ENCODE measurements at regions not wholly inside any gene's neighbourhood (a gene's known extent, or its start where the extent isn't known, plus 50 kb on each side); places are given as distances from the start of the nearest gene placed in this dataset.

DNA sequence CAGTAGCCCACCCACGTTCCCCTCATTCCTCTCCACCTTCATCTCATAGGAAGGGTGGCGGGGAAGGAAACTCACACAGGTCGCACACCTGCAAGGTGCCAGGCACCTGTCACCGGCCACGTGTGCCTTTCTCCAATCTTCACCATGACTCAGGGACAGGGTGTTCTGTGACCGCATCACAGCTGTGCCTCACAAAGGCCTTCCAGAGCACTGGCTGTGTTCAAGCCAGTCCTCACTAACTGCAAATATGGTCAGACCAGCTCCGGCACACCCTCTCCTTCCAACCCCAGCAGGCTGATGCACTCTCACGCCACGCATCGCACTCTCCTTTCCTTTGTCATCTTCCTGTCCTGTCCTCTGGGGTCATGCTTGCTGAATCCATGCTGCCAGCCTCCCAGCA is 415.9 kb downstream of the IRS2 start:
- DNase-seq (ENCODE audit: low read depth in 2 of 2), result no peak

DNA sequence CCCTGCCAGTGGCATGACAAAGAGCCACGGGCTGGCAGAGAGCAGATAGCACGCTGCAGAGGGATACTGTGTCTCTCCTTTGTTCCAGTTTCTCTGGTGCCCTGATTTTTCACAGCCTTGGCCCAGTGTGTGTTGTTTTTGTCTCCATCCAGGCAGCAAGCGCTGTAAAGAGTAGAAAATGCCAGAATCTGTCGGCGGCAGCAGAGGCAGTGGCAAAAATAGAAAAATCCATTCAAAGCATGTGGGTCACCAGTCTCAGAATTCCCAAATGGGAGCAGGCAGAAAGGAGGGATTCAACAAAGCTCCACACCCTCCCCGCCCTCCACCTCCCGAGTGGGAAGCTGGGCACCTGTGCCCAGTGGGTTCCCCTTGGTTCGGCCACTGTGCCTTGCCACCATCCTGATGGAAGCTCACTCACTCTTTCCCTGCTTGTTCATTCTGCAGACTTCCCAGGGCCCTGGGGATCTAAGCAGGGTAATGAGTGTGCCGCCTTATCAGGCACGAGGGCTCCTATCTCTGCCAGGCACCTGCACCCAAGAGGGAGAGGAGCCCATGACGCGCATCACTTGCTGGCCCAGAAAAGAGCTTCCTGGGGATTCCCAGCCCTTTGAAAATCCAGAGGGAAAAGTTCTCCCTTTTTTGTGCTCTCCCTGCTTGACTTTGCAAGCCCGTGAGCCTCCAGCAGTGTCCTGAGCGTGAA is 416.9 kb downstream of the IRS2 start:
- no peak for DNase-seq (ENCODE audit: low read depth in 2 of 2)

DNA sequence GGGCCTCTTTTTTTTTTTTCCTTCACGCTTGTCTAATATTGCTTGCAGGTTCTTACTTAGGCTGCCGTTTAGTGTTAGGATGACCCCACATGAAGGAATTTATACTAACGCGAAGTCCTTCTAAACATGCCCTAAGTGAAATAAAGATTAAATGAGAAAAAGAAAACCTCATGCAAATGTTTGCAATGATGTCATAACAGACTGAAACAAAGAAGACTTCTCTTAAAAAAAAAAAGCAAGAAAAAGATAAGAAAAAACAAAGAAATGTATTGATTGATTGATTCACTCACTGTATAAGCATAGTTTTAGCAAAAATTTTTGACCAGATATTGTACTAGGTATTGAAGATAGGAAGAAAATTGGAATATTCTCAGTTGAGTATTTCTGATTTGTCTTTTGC is 418.2 kb downstream of the IRS2 start:
- DNase-seq (ENCODE audit: low read depth in 2 of 2), result no peak

DNA sequence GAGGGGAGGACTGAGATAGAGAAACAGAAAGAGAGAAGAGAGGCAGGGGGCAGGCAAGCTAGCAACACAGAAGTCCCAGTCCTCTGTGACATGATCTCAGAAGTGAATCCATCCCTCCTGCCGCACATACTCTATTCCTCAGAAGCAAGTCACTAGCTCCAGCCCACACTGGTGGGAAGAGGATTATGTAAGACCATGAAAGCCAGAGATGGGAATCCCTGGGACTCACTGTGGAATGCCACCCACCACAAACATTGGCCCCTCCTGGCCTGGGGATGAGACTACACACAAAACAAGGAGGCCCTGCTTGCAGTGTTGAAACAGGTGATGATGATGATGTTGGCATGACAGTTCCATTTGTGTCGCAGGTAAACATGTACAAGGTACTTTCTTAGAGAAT is 419.9 kb downstream of the IRS2 start:
- DNase-seq (ENCODE audit: low read depth in 2 of 2), result no peak

DNA sequence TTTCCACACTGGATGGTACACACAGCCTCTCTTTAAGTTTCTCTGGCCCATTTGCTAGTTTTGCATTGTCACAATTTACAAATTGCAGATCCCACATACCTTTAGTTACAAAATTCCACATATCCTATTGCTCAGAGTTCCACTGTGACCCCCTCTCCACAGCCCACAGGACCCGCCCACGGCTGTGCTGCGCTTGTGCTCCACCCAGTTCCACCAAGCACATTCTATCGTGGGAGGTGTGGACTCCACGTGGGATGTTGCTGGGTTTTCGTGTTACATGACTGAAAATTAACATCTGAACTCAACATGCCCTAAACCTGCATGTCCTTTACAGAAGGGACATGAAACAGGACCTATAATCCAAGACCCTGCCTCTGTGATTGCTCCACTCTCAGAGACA is 423.0 kb downstream of the IRS2 start:
- DNase-seq (ENCODE audit: low read depth in 2 of 2), result no peak

DNA sequence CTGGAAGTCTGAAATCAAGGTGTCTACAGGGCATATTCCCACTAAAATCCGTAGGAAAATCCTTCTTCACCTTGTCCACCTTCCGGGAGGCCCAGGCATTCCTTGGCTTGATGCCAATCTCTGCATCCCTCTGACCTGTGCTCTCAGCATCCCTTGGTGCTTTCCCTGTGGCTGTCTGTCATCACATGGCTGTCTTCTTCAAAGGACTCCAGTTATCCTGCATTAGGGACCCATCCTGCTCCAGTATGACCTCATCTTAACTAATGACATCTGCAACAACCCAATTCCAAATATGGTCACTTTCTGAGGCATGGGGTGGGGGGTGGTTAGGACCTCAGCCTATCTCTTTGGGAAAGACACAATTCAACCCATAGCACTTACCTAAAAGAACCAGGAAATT is 423.8 kb downstream of the IRS2 start:
- no peak for DNase-seq (ENCODE audit: low read depth in 2 of 2)

DNA sequence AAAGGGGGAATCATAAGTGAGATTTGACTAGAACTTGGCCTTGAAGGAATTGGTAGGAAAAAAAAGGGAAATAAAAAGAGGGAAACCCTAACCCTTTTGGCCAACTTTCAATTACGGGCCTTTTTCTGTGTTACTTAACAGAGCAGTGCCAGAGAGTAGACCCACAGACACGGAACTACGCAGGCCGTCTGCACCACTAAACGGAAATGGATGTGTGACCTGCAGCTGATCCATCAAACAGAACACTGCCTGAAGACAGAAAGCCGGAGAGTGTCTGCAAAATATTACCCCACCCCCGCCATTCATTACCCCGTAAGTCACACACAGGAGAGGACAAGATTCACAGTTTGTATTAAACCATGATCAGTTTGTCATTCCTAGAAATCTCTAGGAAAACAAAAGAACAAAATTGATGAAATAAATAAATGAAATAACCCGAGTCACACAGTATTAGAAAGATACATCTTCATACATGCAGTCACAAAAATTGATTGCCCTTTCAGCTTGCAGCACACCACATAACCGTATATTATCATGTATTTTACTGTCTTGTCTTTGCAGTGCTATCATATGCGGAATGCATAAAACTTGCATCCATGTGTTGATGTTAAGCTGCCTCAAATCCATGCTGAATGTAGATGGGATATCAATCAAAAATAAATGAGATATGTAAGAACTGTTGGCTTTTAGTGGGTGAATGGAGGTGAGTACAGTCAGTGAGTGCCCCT is 424.7 kb downstream of the IRS2 start:
- DNase-seq (ENCODE audit: low read depth in 2 of 2), result no peak

DNA sequence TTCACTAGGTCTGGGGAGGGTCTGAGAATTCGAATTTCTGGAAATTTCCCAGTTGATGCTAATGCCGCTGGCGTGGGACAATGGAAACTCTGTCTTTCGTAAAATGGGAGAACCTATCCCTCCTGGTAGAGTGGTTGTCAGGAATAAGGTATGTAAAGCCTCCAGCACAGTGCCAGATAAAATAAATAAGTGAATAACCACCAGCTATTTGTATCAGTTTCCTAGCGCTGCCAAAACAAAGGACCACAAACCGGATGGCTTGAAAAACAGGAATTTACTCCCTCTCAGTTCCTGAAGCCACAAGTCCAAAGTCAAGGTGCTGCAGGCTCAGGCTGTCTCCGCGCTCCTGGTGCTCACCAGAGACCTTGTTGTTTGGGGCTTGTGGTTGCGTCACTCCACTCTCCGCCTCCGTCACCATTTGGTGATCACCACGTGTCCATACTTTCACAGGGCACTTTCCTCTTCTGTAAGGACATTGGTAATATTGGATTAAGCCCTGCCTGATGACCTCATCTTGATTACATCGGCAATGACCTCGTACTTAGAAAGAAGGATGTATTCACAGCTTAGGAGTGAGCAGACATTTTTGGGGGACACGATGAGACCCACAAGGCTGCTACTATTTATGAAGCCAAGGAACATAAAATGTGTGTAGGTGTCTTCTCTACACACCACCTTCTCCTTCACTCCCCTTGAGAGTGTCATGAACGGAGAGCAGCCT is 428.5 kb downstream of the IRS2 start:
- DNase-seq (ENCODE audit: low read depth in 2 of 2), result no peak

DNA sequence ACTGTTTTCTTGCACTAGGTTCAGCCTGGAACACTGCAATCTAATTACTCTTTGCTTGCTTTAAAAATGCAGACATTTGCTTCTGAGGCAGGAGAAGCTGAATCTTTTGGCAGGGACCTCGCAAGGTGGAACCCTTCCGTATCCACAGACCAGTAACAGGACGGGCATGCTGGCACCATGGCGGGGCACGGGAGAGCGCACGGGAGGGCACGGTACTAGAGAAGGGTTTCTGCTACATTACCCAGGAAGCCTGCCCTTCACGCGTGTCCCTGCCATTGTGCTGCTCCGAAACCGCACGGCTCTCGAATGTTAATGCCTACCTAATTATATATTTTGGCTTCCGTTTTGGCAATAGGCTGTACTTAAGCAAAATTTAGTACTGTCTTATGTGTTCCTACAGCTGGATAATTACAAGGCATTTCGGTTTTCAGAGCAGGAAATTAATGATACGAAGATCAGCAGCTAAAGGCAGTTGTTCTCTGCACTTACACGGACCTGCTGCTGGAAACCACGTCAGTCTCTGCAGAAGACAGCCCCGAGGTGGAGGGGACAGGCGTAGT is 430.4 kb downstream of the IRS2 start:
- DNase-seq (ENCODE audit: low read depth in 2 of 2), result no peak

DNA sequence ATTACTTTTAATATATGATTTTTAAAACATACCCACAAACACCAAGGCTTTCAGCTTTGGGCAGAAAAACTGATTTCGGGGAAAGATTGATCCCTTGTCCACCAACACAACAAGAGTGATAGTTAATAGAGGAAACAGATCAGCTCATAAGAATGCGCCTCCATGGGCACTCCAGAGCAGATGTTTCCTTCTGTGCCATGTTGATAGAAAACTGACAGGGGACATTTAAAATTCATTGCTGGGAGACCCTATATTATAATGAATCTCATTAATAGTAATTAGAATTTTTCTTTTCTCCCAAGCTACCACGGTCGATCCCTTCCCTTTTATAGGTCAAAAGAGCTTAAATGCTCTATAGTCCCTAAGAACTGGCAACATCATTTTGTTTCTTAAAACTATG is 431.2 kb downstream of the IRS2 start:
- DNase-seq (ENCODE audit: low read depth in 2 of 2), result no peak

DNA sequence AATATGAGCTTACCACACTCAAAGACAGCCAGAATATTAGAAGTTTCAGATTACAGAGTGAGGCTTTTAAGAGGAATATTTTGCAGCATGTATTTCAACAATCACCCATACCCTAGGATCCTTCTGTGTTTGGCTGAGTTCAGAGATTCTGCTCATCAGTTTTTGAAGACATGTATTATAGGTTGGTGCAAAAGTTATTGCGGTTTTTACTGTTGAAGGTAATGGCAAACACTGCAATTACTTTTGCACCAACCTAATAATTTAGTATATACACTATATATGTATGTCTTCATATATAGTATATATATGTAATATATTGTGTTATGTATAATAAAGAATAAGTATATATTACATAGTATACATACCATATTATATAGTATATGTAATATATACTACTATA is 435.1 kb downstream of the IRS2 start:
- DNase-seq (ENCODE audit: low read depth in 2 of 2), result no peak

DNA sequence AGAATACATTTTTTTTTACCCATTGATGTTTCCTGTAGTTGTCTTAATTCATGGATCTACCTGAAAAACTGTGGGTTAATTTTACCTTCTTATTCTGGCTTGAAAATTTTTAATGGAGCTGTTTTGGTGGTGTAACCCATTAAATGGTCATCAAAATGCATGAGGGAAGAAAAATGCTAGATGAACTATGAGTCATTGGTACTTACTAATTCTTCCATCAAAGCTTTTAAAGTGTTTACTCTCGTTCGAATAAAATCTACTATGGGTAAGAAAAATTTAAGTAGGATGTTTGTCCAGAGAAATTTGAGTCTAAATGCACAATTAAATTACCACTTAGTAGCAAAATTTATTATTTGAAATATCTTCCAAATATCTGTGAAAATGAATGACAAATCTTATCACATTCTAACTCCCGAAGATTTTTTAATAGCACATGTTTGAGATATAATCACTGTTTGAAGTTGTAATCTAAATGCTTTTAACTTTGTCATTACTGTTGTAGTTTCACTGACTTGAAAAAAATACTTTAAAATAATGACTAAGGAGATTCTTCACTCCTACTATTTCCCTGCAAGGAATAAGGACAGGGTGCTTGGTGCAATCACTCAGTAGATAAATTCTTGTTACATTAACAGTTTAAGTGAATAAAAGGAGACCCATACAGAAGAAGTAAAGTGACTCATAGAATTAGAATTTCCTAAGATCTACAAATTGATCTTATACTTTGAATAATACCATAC is 437.7 kb downstream of the IRS2 start:
- DNase-seq (ENCODE audit: low read depth in 2 of 2), result no peak

DNA sequence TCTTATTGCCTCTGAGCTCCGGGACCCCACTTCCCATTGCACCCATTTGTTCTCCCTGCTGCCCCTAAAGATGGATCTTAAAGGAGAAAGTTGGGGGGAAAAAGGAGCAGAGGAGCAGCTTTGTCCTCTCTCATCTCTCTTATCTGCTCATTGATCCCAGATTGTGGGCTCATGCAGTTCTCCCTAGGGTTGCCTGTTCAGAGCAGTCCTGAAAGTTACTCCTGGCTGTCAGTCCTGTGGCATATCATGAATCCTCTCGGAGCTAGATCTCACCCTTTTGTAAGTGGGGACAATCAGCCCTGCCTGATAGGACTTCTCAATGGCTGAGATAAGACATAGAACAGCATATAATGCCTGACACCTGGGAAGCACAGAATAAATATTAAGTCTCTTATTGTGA is 440.3 kb downstream of the IRS2 start:
- DNase-seq (ENCODE audit: low read depth in 2 of 2), result no peak

DNA sequence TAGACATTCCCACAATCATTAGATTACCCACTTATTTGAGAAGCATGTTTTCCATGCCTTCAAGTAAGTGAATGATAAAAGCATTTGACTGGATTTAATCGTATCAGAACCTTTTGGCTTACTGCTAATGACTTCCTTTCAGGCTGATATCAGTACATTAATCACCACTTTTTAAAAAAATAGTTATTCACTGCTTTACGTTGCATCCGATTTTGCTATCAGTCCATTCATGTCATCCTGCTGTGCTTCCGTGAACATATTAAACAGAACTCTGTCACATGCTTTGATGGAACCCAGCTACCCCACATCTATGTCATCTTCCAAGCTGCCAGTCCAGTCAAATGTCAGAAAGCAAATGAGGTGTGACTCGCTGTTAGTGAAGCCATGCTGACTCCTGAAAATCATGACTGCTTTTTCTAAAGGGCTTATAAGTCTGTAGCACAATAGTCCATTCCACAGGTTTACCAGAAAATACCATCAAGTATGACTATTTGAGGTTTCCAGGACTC is 440.9 kb downstream of the IRS2 start:
- no peak for DNase-seq (ENCODE audit: low read depth in 2 of 2)

DNA sequence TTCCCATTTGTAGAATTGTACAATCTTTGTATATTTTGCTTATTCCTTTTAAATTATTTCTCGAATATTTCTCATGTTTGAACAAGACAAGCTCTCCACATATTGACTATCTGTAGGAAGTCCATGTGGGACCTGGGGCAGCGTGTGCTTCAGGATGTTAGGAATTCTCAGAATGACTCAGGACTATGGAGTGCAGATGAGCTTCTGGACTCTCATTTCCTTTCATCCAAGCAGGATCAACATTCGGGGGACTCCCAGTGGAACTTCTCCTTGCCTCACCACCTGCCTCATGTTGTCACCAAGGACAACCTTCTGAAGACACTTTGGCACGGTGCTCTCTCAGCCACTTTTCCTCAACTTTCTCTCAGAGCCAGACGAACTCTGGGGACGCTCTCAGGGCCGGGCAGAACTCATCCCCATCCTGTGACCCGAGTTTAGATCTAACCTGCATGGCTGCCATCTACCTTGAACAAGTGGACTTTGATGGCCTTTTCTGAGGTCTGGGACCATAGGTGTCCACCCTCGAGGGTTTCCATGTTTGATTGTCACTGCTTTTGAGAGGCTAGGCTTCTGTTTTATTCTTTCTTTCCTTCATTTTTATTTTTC is 441.7 kb downstream of the IRS2 start:
- DNase-seq (ENCODE audit: low read depth in 2 of 2), result no peak

DNA sequence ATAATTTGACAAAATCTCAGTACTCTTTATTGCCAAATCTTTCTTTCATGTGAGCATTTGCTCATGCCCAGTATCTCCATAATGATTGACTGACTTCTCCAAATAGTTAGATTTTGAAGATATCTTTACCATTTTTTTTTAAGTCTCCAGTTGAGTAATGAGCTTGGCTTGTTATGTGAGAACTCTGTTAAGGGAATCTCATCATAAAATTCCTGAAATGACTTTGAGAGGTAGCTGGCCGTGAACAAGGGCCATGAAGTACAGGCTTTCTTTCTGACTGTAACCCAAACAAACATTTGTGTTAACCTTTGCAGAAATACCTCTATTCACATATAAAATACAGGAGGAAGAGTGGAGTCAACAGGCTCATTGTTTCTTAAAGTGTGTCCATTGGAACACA is 449.7 kb downstream of the IRS2 start:
- DNase-seq (ENCODE audit: low read depth in 2 of 2), result no peak

DNA sequence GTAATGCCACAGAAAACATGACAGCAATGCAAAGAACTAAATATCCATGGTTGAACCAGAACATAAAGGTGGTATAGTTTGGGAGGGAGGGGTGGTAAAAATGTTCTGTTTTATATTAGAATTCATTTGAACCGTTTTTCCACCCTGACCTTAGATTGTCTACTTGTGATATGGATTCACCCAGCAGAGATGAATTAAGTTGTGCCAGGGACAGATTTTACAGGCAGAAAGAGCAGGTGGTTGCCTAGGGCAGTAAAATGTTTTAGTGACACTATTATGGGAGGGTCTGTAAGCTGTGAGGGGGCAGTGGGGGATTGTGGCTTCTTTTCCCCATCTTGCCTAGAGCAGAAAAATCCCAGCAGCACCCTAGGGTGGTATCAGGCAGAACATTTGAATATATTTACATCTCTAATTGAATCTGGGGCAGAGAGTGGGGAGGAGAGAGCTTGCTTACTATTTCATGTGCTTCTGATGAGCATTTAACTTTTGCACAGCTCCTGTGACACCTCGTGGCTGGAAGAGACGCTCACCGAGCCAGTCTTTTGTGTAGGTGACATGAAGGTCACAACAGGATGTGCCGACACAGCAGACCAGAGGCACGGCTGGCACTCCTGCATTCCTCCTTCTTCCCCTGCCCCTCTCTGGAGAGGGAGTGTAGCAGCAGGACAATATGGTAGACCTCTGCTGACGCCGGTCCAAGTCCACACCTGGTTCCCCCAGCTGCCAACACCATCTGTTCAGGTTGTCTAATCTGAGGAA is 452.3 kb downstream of the IRS2 start:
- DNase-seq (ENCODE audit: low read depth in 2 of 2), result no peak

DNA sequence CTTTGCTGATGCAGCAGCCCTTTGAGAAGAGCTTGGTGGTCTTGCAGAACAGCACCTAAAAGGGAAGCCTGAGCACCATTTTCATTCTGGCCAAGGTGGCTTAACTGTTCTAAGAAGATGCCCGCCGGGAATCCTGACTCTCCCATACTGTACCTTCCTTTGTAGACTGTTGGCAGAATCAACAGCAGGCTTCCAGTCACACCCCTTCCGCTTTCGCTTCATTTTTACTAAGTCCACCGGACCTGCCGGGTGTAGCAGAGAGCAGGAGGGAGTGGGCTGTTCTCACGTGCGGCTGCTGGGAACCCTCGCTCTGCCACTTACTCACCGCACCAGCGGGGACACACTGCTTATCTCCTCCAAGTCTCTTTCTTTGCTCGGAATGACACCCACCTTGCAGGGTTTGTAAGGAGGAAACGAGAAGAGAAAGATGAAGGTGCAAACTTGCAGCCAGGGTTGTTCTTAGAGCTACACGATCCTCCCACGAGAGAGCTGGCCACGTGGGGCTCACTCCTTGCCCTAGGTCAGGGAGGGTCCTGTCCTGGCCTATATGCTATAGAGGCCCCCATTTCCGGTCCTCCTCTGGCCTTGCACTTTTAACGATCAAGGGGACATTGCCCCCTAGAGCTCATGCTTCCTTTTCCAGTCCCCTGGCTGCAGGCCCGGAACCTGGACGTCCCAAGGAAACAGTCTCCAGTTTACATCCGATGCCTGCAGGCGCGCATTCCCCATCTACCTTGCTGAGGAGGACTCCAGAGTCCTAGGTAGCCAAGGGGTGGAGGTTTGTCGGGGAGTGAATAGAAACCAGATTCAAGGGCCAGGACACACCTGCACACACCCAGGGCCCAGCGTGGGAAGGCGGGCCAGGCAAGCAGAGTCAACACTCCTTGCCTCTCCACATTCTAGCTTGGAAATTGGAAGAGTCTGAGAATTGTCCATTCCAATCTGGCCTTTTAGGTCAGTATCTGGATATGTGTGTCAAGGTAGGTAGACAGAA is 453.6 kb downstream of the IRS2 start:
- no peak for DNase-seq (ENCODE audit: low read depth in 2 of 2)

DNA sequence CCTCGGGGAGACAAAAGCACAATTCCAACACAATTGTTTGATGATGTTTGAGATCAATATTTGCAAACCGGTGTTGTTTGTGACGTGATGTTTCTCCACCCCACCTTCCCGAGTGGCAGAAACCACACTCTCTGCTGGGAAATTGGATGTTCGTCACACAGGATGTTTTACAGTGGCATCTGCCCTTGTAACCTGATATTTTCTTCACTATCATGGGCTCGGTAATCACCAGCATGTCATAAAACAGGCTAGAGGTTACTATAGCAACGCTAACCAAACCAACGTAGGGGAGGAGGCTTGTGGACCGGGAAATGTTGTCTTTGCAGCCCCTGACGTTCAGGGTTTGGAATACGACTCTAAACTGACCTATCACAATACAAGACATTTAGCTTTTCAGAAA is 454.5 kb downstream of the IRS2 start:
- no peak for DNase-seq (ENCODE audit: low read depth in 2 of 2)

All from stimulated activated CD8-positive, alpha-beta memory T cell treated with anti-CD3 and anti-CD28 coated beads, Interleukin-7, amount 100 ng/mL, for 1 hour (primary cell).